ENCODE measurements at regions not wholly inside any gene's neighbourhood (a gene's known extent, or its start where the extent isn't known, plus 50 kb on each side); places are given as distances from the start of the nearest gene placed in this dataset.

DNA sequence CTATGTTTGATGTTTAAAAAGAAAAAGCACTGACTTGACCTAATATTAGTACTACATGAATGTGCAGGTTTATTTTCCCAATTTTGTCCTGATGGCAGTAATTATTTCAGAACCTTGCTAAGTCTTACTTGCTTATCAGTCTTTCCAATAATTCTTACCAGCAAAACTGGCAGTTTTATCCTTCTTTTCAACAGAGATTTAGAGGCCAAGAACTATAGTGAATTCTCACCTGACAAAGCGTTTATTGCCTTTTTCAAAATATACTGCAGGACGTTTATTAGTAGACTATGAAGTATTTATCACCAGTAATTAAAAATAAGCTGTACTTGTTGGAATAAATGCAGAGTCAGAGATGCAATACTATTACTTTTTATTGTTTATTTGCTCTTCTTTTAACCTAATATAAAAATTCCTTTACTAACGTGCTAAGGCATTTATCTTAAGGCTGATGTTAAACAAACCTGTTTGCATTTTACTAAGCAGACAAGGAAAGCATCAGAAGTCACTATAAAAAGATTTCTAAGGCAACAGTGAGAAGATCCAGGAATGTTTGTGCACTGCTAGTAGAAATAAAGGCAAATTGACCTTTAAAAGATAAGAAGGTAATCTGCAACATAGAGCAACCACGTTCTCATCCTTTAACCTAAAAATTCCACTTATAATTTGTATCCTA is 80.3 kb upstream of the NOCT start:
- H3K9ac ChIP-seq (ENCODE audit: low read depth in 1 of 2, low read length in 2 of 2), result no peak overlapping the region
- no peaks in the 10 kb centered on the region for H3K27me3 ChIP-seq (ENCODE audit: control insufficient read depth in 1 of 2, insufficient read depth in 2 of 2, low read length in 2 of 2)
- no peaks in the 10 kb centered on the region for H3K9me3 ChIP-seq (ENCODE audit: control insufficient read depth in 1 of 2, low read length in 2 of 2)
- no peaks in the 10 kb centered on the region for H3K36me3 ChIP-seq (ENCODE audit: control insufficient read depth in 1 of 2, insufficient read depth in 2 of 2, low read length in 2 of 2)
- no peak overlapping the region for H3K4me3 ChIP-seq (ENCODE audit: low read depth in 1 of 2, low read length in 2 of 2)
- H3K4me1 ChIP-seq (ENCODE audit: control insufficient read depth in 1 of 2, insufficient read depth in 2 of 2, low read length in 2 of 2), result no peaks in the 10 kb centered on the region
- no peak overlapping the region for H3K27ac ChIP-seq (ENCODE audit: low read depth, low read length)

DNA sequence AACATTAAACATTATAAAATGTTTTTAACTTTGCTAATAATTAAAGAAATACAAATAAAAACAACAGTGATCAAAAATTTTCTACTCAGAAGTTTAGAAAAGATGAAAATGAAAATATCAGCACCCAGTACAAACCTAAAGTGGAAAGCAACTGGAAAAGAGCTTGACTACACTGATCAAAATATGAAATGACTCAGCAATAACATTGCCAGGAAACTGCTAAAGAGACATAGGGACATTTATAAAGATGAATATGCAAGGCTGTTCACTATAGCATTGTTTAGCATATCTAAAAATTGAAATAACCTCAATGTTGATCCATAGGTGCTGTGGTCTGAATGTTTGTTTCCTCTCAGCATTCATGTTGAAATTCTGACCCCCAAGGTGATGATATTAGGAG is 88.5 kb upstream of the NOCT start:
- Histone ChIP-seq H3K36me3 (ENCODE audit: control insufficient read depth in 1 of 2, insufficient read depth in 2 of 2, low read length in 2 of 2) (no peaks in the 10 kb centered on the region), H3K4me1 (ENCODE audit: control insufficient read depth in 1 of 2, insufficient read depth in 2 of 2, low read length in 2 of 2) (no peaks in the 10 kb centered on the region), H3K27me3 (ENCODE audit: control insufficient read depth in 1 of 2, insufficient read depth in 2 of 2, low read length in 2 of 2) (no peaks in the 10 kb centered on the region), H3K9me3 (ENCODE audit: control insufficient read depth in 1 of 2, low read length in 2 of 2) (no peaks in the 10 kb centered on the region), H3K9ac (ENCODE audit: low read depth in 1 of 2, low read length in 2 of 2) (no peak overlapping the region), H3K4me3 (ENCODE audit: low read depth in 1 of 2, low read length in 2 of 2) (no peak overlapping the region), H3K27ac (ENCODE audit: low read depth, low read length) (no peak overlapping the region)

DNA sequence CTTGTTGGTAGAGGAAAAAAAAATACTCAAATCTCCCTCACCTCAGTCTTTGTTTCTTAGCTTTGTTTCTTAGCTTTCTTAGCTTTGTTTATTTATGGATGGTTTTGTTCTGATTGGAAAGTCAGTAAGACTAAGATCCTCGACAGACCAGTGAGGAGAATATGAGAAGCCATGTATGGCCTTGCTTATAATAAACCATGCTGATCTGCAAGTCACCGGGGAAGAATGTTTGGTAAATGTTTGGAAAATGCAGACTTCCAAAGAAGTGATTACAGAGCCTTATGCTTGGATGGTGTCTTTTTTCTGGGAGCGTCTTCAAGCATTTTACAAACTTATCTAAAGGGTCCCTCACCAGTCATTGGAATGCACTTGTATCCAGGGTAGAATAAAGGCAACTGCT is 90.1 kb upstream of the NOCT start:
- Histone ChIP-seq H3K27ac (ENCODE audit: low read depth, low read length) (no peak overlapping the region), H3K9me3 (ENCODE audit: control insufficient read depth in 1 of 2, low read length in 2 of 2) (no peaks in the 10 kb centered on the region), H3K9ac (ENCODE audit: low read depth in 1 of 2, low read length in 2 of 2) (no peak overlapping the region), H3K27me3 (ENCODE audit: control insufficient read depth in 1 of 2, insufficient read depth in 2 of 2, low read length in 2 of 2) (no peaks in the 10 kb centered on the region), H3K4me3 (ENCODE audit: low read depth in 1 of 2, low read length in 2 of 2) (no peak overlapping the region), H3K4me1 (ENCODE audit: control insufficient read depth in 1 of 2, insufficient read depth in 2 of 2, low read length in 2 of 2) (no peaks in the 10 kb centered on the region), H3K36me3 (ENCODE audit: control insufficient read depth in 1 of 2, insufficient read depth in 2 of 2, low read length in 2 of 2) (no peaks in the 10 kb centered on the region)

DNA sequence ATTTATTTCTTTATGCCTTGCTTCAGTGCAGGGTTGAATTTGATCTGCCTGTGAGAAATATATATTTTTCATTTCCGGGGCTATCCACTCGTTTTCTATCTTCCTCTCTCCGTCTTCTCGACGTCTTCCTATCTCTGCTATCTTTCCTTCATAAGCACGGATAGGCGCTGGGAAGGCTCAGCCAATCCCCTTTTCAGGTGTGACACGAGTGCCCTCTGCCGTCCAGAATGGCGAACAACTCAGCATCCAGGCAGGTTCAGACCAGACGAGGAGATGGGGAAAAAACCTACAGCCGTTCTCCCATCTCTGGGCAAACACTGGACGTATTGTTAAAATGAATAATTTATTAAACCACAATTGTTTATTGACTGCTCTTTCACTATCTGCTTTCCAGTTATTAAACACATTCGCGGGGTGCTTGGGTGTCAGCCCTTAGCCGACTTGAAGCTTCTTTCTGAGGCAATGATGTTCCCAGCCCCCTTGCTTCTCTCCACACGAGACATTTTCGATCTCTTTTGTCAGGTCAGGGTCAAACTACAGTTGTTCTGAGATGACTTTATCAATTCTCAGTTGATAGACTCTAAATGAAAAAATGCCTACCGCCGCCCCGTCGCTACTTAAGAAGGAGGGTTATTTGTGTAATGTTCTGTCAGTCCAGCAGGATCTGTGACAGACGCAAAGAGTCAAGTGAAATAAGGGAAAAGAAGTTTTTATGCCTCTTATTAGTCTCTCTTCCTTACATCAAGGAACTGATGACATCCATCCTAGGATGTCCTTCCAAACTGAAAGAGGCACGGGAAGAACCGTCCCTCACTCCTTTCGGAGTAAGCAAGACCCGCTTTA is 96.3 kb upstream of the NOCT start:
- peaks cover 0 to 4% of the 10 kb centered on the region in 2 donors for H3K4me1 ChIP-seq (ENCODE audit: control insufficient read depth in 1 of 2, insufficient read depth in 2 of 2, low read length in 2 of 2)
- no peaks in the 10 kb centered on the region for H3K36me3 ChIP-seq (ENCODE audit: control insufficient read depth in 1 of 2, insufficient read depth in 2 of 2, low read length in 2 of 2)
- H3K27me3 ChIP-seq (ENCODE audit: control insufficient read depth in 1 of 2, insufficient read depth in 2 of 2, low read length in 2 of 2), result no peaks in the 10 kb centered on the region
- H3K9ac ChIP-seq (ENCODE audit: low read depth in 1 of 2, low read length in 2 of 2), result no peak overlapping the region
- H3K4me3 ChIP-seq (ENCODE audit: low read depth in 1 of 2, low read length in 2 of 2), result no peak overlapping the region
- H3K27ac ChIP-seq (ENCODE audit: low read depth, low read length), result no peak overlapping the region
- no peaks in the 10 kb centered on the region for H3K9me3 ChIP-seq (ENCODE audit: control insufficient read depth in 1 of 2, low read length in 2 of 2)

DNA sequence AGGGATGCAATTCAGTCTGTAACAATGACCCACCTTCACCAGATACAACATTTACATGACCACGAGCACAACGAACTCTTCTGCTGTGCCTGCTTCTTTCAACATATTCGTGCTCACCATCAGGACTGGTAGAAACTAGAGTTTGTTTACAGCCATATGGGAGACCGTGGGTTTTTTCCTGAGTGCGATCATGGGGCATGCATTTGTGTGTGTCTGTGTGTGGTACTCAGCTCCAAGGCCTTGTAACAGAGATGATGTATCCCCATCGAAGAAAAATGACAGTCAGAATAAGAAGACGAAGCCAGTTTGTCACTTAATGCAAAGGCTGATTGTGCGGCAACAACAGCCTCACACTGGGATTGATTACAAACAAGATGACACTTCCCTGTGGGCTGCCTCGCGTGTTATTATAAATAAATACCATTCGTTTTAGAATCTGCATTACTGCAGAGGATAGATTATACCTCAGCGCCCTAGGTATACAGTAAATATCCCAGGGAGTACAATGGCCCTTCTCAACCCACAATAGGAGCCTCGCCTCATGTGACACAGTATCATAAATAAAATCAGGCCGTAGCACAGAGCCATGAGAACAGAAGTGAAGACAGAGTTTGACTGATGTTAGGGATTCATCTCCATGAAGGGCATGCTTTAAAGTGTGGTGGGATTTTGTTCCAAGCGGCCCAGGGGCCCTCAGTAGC is 97.3 kb upstream of the NOCT start:
- Histone ChIP-seq H3K9me3 (ENCODE audit: control insufficient read depth in 1 of 2, low read length in 2 of 2) (no peaks in the 10 kb centered on the region), H3K36me3 (ENCODE audit: control insufficient read depth in 1 of 2, insufficient read depth in 2 of 2, low read length in 2 of 2) (no peaks in the 10 kb centered on the region), H3K4me1 (ENCODE audit: control insufficient read depth in 1 of 2, insufficient read depth in 2 of 2, low read length in 2 of 2) (peaks cover 0 to 4% of the 10 kb centered on the region in 2 donors), H3K27me3 (ENCODE audit: control insufficient read depth in 1 of 2, insufficient read depth in 2 of 2, low read length in 2 of 2) (no peaks in the 10 kb centered on the region), H3K9ac (ENCODE audit: low read depth in 1 of 2, low read length in 2 of 2) (no peak overlapping the region), H3K27ac (ENCODE audit: low read depth, low read length) (no peak overlapping the region), H3K4me3 (ENCODE audit: low read depth in 1 of 2, low read length in 2 of 2) (no peak overlapping the region)

DNA sequence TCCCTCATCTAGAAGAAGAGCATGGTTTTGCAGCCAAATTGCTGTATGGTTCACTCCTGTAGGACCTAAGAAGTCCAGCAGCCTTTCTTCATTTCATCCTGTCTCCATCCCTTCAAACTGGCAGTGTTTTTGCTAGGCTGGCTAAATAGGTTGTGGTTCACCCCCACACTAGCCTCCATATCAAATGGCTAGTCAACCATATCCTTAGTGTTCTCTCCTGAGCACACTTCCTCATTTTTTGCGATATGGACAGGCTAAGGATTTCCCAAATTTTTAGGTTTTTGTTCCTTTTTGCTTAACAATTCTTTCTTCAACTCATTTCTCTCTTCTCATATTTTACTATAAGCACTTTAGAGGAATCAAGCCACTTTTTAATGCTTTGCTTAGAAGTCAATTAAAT is 98.8 kb upstream of the NOCT start:
- peaks cover 0 to 8% of the 10 kb centered on the region in 2 donors for H3K4me1 ChIP-seq (ENCODE audit: control insufficient read depth in 1 of 2, insufficient read depth in 2 of 2, low read length in 2 of 2)
- H3K9me3 ChIP-seq (ENCODE audit: control insufficient read depth in 1 of 2, low read length in 2 of 2), result no peaks in the 10 kb centered on the region
- no peaks in the 10 kb centered on the region for H3K27me3 ChIP-seq (ENCODE audit: control insufficient read depth in 1 of 2, insufficient read depth in 2 of 2, low read length in 2 of 2)
- no peak overlapping the region for H3K9ac ChIP-seq (ENCODE audit: low read depth in 1 of 2, low read length in 2 of 2)
- no peak overlapping the region for H3K4me3 ChIP-seq (ENCODE audit: low read depth in 1 of 2, low read length in 2 of 2)
- H3K36me3 ChIP-seq (ENCODE audit: control insufficient read depth in 1 of 2, insufficient read depth in 2 of 2, low read length in 2 of 2), result no peaks in the 10 kb centered on the region
- no peak overlapping the region for H3K27ac ChIP-seq (ENCODE audit: low read depth, low read length)

DNA sequence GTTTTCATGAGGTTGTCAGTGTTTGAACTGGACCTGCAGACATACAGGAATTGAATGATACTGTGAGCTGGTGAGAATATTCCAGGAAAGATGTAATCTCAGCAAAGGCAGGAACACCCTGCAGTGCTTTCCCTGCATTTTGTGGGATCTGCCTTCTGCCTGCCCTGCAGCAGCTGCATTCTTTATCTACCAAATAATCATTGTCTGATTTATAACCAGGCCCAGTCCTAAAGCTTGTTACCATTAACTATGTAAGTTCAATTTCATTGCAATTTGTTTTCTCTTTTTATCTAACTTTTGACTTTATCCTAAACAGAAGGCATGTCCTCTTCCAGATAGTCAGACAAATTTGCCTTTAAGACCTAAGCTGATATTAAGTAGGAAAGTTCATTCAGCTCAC is 99.8 kb upstream of the NOCT start:
- Histone ChIP-seq H3K27me3 (ENCODE audit: control insufficient read depth in 1 of 2, insufficient read depth in 2 of 2, low read length in 2 of 2) (no peaks in the 10 kb centered on the region), H3K4me3 (ENCODE audit: low read depth in 1 of 2, low read length in 2 of 2) (no peak overlapping the region), H3K4me1 (ENCODE audit: control insufficient read depth in 1 of 2, insufficient read depth in 2 of 2, low read length in 2 of 2) (peaks cover 7 to 14% of the 10 kb centered on the region in 2 donors), H3K36me3 (ENCODE audit: control insufficient read depth in 1 of 2, insufficient read depth in 2 of 2, low read length in 2 of 2) (no peaks in the 10 kb centered on the region), H3K9ac (ENCODE audit: low read depth in 1 of 2, low read length in 2 of 2) (no peak overlapping the region), H3K27ac (ENCODE audit: low read depth, low read length) (no peak overlapping the region), H3K9me3 (ENCODE audit: control insufficient read depth in 1 of 2, low read length in 2 of 2) (no peaks in the 10 kb centered on the region)

DNA sequence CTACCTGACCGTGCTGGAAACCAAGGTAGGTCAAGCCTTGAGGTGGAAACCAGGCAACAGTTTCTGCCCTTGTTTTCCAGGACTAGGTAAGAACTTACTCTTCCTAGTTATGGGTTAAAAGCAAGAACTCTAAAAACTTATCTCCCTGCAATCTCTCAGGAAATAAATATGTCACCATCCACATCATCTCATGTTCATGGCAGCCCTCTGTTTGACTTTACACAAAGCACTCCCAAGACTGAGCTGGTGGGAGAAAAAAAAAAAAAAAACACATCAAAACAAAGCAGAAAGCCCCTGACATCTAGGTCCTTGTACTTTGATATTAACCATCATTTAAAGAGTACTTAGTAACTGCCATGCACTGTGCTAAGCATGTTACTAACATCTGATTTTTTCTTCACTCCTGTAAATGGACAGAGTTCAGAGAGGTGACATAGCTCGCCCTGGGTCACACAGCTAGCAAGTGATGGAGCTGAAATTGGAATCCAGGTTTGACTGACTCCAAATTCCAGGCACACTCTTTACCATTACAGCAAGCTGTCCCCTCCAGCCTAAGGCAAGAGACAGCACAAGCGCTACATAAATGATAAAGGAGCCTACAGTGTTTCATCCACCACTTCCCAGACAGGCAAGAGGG is 102.8 kb upstream of the NOCT start:
- Histone ChIP-seq H3K36me3 (ENCODE audit: control insufficient read depth in 1 of 2, insufficient read depth in 2 of 2, low read length in 2 of 2) (no peaks in the 10 kb centered on the region), H3K4me1 (ENCODE audit: control insufficient read depth in 1 of 2, insufficient read depth in 2 of 2, low read length in 2 of 2) (peaks cover 7 to 10% of the 10 kb centered on the region in 2 donors), H3K4me3 (ENCODE audit: low read depth in 1 of 2, low read length in 2 of 2) (no peak overlapping the region), H3K9me3 (ENCODE audit: control insufficient read depth in 1 of 2, low read length in 2 of 2) (no peaks in the 10 kb centered on the region), H3K27me3 (ENCODE audit: control insufficient read depth in 1 of 2, insufficient read depth in 2 of 2, low read length in 2 of 2) (no peaks in the 10 kb centered on the region), H3K9ac (ENCODE audit: low read depth in 1 of 2, low read length in 2 of 2) (no peak overlapping the region), H3K27ac (ENCODE audit: low read depth, low read length) (no peak overlapping the region)

DNA sequence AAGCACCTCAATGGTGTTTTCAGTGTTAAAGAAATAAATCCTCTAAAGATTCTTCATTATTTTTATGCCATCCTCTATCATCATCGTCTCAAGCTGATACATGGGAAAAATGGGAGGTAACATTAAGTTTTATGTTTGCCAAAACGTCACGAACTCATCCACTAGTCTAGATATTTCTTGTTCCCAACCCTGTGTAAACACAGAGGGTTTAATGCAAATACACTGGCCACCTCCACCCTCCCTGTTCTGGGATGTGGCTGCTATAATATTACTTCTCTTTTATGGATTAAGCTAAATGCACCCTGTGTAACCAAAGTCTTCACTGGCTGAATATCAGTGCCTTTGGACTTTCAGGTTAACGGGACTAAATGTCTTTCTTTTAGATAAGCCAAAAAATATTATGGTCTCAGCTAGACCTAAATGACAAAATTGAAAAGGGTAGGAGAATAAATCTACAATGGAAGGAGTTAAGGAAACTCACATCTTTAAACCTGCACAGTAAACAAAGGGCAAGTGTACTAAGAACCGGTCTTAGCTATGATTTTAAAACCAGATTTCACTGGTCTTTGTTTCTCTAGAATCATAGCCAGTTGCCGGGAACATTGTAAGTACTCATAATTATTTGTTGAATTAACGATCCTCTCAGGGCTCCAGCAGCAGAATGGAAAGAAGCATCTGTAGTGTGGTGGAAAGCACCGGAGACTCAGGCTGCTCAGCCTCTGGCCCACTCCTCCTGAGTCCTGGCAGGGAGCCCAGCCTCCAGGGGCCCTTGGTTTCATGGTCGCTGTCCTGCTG is 103.5 kb upstream of the NOCT start:
- Histone ChIP-seq H3K4me3 (ENCODE audit: low read depth in 1 of 2, low read length in 2 of 2) (no peak overlapping the region), H3K27ac (ENCODE audit: low read depth, low read length) (no peak overlapping the region)

More for the DNA sequence above, 103.5 kb upstream of the NOCT start:
- Histone ChIP-seq H3K27me3 (ENCODE audit: control insufficient read depth in 1 of 2, insufficient read depth in 2 of 2, low read length in 2 of 2) (no peaks in the 10 kb centered on the region), H3K9ac (ENCODE audit: low read depth in 1 of 2, low read length in 2 of 2) (no peak overlapping the region), H3K36me3 (ENCODE audit: control insufficient read depth in 1 of 2, insufficient read depth in 2 of 2, low read length in 2 of 2) (no peaks in the 10 kb centered on the region), H3K4me1 (ENCODE audit: control insufficient read depth in 1 of 2, insufficient read depth in 2 of 2, low read length in 2 of 2) (peaks cover 7 to 10% of the 10 kb centered on the region in 2 donors), H3K9me3 (ENCODE audit: control insufficient read depth in 1 of 2, low read length in 2 of 2) (no peaks in the 10 kb centered on the region)

Measured in duodenal mucosa (tissue), 2 donors.